Breast epithelium (tissue), 3 donors: ENCODE measurements at regions not wholly inside any gene's neighbourhood (a gene's known extent, or its start where the extent isn't known, plus 50 kb on each side); places are given as distances from the start of the nearest gene placed in this dataset.
"Not testable (repeated sequence)": the region's sequence is repeated elsewhere in the genome, so short reads cannot be mapped to it uniquely, and the experiment has no call there.

Experiments
- CTCF ChIP-seq, 3 donors: fragments of 450-650 bp; IDR thresholded peaks; one replicate each; pipeline ENCODE4 v1.5.1; 2016 to 2017; ENCODE audit warnings: antibody characterized with exemption in 3 of 3, mild to moderate bottlenecking in 3 of 3, moderate library complexity in 3 of 3
- POLR2AphosphoS5 ChIP-seq, 3 donors: sonication (generic); formaldehyde crosslinking; IDR thresholded peaks; one replicate each; pipeline ENCODE4 v1.6.1; 2017; ENCODE audit warnings: antibody characterized with exemption in 3 of 3

GRCh38 chr1:89438301-89438700, 74.4 kb downstream of the GBP6 start:
- not testable (repeated sequence) for TF ChIP-seq POLR2AphosphoS5, CTCF (IDR thresholded peaks at IDR 0.05)
